Middle frontal gyrus (tissue), 1 donor: ENCODE measurements at regions not wholly inside any gene's neighbourhood (a gene's known extent, or its start where the extent isn't known, plus 50 kb on each side); places are given as distances from the start of the nearest gene placed in this dataset.

Experiments
- DNase-seq: peaks from one replicate; pipeline ENCODE4 v3.0.0-alpha.2; 2015; ENCODE audit warnings: low spot score; ENCODE audit errors: extremely low spot score

GRCh38 chr4:57496697-57497471 is 386.7 kb upstream of the IGFBP7 start:
- DNase-seq, result no peak

GRCh38 chr4:57494821-57495220 is 384.6 kb upstream of the IGFBP7 start:
- DNase-seq, result no peak

DNA sequence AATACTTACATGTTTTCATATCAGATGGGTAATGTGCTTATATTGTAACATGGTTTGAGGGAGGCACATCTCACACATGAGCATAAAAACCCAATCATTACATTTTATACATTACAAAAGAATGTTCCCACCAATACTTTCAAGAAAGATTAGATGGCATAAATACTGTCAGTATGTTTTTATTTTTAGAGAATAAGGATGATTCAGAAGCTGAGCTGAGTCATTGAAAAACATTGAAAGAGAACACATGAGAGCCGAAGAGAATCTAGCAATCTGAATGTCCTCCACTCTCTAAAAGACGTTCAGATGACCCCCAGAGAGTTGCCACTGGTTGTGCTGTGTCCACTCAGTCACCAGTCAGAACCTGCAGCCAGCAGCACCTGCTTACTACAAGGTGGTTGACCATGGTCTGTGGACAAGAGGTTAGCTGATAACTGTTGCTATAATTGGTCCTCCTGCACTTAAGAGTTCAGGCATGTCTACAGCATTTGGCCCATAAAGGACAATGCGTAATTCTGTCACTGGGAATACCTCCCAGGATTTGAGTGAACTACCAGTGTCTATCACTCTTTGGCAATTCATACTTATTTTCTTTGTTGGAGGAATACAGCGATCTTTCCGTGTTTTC is 382.2 kb upstream of the IGFBP7 start:
- no peak for DNase-seq

- no peak for DNase-seq
Observed at GRCh38 chr4:57491388-57491787, 381.2 kb upstream of the IGFBP7 start.

GRCh38 chr4:57490520-57491255 is 380.5 kb upstream of the IGFBP7 start:
- no peak for DNase-seq

GRCh38 chr4:57488366-57489162 is 378.4 kb upstream of the IGFBP7 start:
- no peak for DNase-seq

DNA sequence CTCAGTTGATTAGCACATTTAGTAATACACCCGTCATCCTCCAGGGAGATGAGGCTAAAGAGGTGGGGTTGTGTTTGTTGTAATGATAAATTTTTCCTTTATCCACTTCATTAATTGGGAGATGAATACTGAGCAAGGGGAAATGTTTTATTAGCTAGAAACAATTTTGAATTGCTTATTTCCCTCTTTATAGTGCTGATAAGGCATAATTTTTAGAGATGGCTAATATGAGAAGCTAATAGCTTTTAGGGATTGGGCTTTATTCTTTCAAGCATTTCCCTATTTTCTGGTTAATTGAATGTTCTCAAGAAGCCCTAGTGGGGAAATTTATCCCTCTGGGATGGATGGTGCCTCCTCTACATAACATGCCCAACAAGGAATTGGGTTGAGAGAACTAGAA is 365.2 kb upstream of the IGFBP7 start:
- no peak for DNase-seq

DNA sequence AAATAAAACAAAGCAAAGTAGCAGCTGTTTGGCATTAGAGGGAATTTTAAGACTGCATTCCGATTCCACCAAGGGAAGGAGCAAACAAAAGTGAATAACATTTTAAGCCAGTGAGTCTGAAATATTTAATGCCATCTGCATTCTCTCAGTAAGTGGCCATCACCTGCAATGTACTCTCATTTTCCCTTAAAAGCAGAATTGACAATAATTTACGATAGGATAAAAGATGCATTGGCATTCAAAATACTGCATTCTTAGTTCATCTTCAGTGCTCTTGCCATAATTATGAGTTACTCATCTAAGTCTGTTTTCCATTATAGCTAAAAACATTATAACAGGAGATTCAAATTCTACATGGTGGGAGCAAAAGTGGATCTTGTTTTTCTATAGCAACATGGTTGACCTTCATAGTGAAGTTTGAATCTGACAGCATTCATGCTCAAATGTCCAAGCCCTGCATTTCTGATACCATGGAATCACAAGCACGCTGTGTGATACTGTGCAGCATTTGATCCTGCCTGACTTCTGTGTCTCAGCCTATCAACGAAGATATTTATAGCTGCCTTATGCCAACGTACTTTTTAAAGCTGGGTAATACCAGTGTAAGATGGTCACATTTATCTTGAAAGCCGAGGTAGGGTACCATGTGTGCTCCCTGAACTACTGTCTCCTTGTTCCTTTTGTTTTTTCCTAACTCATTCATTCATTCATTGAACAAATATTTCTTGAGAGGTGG is 355.3 kb upstream of the IGFBP7 start:
- no peak for DNase-seq

DNA sequence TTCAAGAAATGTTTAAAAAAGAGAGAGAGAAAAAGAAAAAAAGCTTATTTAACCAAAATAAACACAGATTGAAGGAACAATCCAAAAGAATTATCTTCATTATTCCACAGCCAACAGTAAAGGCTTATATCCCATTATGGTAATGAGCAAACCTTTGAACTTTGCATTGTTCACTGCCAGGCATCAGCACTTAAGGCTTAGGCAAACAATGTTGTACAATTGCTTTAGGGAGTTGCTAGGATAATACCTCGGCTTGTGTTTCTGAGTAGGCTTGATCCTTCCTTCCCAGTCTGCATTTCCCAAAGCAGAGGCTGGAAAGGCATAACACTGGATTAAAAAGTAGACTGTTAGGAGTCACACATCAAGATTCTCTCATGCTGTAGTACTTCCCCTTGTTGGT is 352.7 kb upstream of the IGFBP7 start:
- no peak for DNase-seq

DNA sequence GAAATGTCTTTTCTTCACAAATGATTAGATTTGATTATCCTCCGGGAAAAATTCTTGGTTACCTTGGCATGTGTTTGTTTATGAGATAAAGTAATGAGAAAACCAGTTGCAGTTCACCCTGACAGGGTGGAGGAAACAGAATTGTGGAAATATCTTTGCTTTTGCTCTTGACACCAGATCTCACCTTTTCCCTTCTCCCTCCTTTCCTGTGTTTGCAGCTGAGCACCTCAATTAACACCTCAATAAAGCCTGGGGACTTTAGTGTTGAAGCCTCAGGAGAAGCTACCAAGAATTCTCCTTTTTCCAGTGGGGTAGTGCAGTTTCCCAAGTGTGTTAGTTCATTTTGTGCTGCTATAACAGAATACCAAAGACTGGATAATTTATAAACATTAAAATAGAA is 350.8 kb upstream of the IGFBP7 start:
- no peak for DNase-seq

- no peak for DNase-seq
Observed at GRCh38 chr4:57448901-57449300, 338.7 kb upstream of the IGFBP7 start.

- DNase-seq, result no peak
Observed at GRCh38 chr4:57448452-57448851, 338.3 kb upstream of the IGFBP7 start.

DNA sequence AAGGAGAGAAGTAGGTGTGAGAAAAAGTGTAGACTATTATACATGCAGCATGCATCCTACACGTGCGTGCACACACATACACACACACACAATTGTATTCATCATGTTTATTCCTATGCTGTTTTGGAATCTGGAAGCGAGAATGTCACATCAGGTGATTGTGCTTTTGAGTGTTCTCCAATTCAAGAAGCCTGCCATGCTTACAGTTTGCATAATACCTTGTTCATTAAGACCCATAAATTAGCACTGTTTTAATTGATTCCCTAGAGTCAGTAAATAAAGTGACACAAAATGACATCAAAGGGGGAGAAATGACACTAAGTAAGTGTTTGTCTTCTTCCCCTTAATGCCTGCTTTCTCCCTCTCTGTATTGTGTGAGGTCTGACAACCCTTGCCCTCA is 336.1 kb upstream of the IGFBP7 start:
- DNase-seq, result no peak

- no peak for DNase-seq
Observed at GRCh38 chr4:57445686-57446085, 335.5 kb upstream of the IGFBP7 start.

DNA sequence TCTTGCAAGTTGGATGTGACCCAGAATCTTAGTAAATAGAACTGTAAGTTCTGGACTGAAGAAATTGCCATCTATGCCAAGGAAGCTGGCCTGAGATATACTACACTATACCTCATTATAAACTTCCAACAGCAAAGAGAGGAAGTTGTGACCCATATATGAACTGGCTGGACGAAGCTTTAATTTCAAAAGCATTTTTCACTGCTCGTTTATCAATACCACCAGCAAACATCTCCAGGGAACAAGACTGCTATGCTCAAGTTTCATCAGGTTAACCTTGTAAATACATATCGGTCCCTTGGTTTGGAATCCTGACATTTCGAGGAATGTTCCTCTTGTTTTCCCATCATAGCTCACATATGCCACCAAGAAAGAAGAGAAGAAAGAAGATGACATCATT is 334.5 kb upstream of the IGFBP7 start:
- DNase-seq, result no peak

DNA sequence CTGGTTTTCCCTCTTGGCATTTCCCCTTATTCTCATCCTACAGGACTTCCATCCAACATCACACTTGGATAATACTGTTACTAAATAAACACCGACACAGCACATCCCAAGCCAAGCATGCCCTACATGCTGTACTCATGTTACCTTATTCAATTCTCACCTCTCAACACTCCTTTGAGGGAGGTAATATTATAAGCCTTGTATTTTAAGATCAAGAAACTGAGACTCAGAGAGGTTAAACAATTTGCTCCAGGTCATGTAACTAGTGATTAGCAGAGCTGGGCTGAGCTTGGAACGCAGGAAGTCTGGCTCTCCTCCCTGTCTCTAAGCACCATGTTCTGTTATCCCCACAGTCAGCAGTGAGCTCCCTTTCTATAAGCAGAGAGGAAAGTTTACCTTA is 333.6 kb upstream of the IGFBP7 start:
- no peak for DNase-seq

DNA sequence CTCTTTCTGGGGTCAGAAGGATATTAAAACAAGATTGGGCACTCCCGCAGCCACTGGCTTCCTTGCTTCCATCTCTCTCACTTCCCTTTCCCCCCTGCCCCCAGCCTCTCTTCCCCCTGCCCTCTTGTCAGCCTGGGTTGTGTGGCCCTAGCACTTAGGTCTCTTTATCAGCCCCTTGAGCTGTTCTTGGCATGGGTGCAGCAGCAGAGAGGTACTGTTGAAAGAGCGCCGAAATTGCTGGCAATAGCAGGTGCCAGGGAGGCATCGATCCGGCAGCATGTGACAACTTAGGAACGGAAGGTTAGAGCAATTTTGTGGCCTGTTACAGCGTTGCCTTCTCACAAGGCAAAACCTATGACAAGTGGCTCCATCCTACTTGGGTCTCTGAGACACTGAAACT is 333.1 kb upstream of the IGFBP7 start:
- DNase-seq, result no peak

- DNase-seq, result no peak
Observed at GRCh38 chr4:57442831-57443291, 332.7 kb upstream of the IGFBP7 start.

GRCh38 chr4:57442241-57442640 is 332.1 kb upstream of the IGFBP7 start:
- DNase-seq, result no peak

DNA sequence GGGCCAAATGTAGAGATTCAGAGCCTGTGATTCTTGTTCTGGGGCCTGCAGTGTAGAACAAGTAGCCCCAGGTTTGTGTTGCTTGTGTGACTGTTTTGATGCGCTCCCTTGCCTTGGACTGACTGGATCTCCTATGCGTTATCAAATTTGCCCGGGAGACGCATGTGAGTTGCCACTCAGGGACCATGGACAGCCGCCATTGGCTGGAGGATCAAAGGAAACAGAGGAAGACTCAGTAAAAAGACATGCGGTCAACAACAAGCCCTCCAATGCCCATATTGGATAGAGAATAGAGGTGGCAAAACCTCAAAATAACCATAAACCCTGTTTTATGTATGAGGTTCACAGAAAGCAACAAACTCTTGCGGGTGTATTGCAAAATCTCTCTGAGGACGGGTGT is 327.5 kb upstream of the IGFBP7 start:
- DNase-seq, result no peak

DNA sequence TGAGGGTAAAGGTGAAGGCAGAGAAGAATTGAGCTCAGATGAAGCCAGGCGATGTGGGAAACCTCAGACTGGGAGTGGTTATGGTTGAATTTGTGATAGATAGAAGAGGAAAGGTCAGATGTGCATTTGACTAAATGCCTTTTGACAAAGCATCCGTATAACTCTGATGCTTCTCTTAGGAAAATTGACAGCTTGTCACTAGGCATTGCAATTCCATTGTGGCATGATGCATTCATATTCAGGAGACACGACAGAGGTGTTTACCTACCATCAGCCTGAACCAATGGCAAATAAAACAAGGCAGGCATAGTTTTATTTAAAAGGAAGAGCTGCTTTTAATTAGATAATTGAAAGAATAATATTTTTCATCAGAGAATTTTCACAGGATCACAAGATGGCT is 325.1 kb upstream of the IGFBP7 start:
- no peak for DNase-seq
